ENCODE measurements at regions not wholly inside any gene's neighbourhood (a gene's known extent, or its start where the extent isn't known, plus 50 kb on each side); places are given as distances from the start of the nearest gene placed in this dataset.

GRCh38 chr14:104316121-104316722, 177.8 kb downstream of the KIF26A start:
- no peak for TF ChIP-seq CTCF (conservative IDR thresholded peaks at IDR 0.05)
- no peak for TF ChIP-seq EZH2 (IDR thresholded peaks at IDR 0.05; ENCODE audit: low read depth)
